Mesendoderm (in vitro differentiated cells): ENCODE measurements at regions not wholly inside any gene's neighbourhood (a gene's known extent, or its start where the extent isn't known, plus 50 kb on each side); places are given as distances from the start of the nearest gene placed in this dataset.

ENCODE experiments used
- DNase-seq: peaks from one replicate; pipeline ENCODE4 v3.0.0; 2013
- H2AK5ac ChIP-seq: 2 replicates; pipeline ENCODE4 v1.6.1; 2013; ENCODE audit warnings: low read length, inconsistent platforms
- H2BK120ac ChIP-seq: 2 replicates; pipeline ENCODE4 v1.6.1; 2013; ENCODE audit warnings: low read depth, mild to moderate bottlenecking, low read length, moderate library complexity, mixed read lengths
- H2BK15ac ChIP-seq: replicated peaks from 2 replicates; pipeline ENCODE4 v1.6.1; 2013; ENCODE audit warnings: low read depth, mild to moderate bottlenecking, moderate library complexity
- H2BK5ac ChIP-seq: 2 replicates; pipeline ENCODE4 v1.6.1; 2013; ENCODE audit warnings: low read length, inconsistent platforms
- H3K18ac ChIP-seq: 2 replicates; pipeline ENCODE4 v1.6.1; 2013; ENCODE audit warnings: mild to moderate bottlenecking, low read length, mixed read lengths
- H3K23ac ChIP-seq: one replicate; pipeline ENCODE4 v1.6.1; 2013; ENCODE audit warnings: low read length
- H3K27ac ChIP-seq: 2 replicates; pipeline ENCODE4 v1.5.1; 2013; ENCODE audit warnings: low read depth, mild to moderate bottlenecking, inconsistent platforms, low read length, moderate library complexity
- H3K27me3 ChIP-seq: 2 replicates; pipeline ENCODE4 v1.6.1; 2013; ENCODE audit warnings: low read length, control low read depth, mild to moderate bottlenecking, inconsistent platforms; ENCODE audit not compliant: insufficient read depth, poor library complexity
- H3K36me3 ChIP-seq: 2 replicates; pipeline ENCODE4 v1.6.1; 2013; ENCODE audit warnings: low read length, inconsistent platforms; ENCODE audit not compliant: control insufficient read depth, insufficient read depth
- H3K4ac ChIP-seq: one replicate; pipeline ENCODE4 v1.6.1; 2013; ENCODE audit warnings: low read depth, mild to moderate bottlenecking, low read length, moderate library complexity
- H3K4me1 ChIP-seq: 2 replicates; pipeline ENCODE4 v1.6.1; 2013; ENCODE audit warnings: low read depth, low read length, inconsistent platforms; ENCODE audit not compliant: control insufficient read depth
- H3K4me2 ChIP-seq: 2 replicates; pipeline ENCODE4 v1.6.1; 2013; ENCODE audit warnings: low read length
- H3K4me3 ChIP-seq: 2 replicates; pipeline ENCODE4 v1.5.1; 2013; ENCODE audit warnings: mild to moderate bottlenecking, low read length
- H3K56ac ChIP-seq: one replicate; pipeline ENCODE4 v1.6.1; 2013; ENCODE audit warnings: low read length
- H3K79me1 ChIP-seq: 2 replicates; pipeline ENCODE4 v1.6.1; 2013; ENCODE audit warnings: low read length, inconsistent platforms
- H3K79me2 ChIP-seq: 2 replicates; pipeline ENCODE4 v1.6.1; 2013; ENCODE audit warnings: mild to moderate bottlenecking, low read length; ENCODE audit not compliant: control insufficient read depth, insufficient read depth
- H3K9ac ChIP-seq: 2 replicates; pipeline ENCODE4 v1.6.1; 2013; ENCODE audit warnings: low read length, inconsistent platforms
- H4K5ac ChIP-seq: one replicate; pipeline ENCODE4 v1.6.1; 2013; ENCODE audit warnings: low read length
- H4K8ac ChIP-seq: one replicate; pipeline ENCODE4 v1.6.1; 2013; ENCODE audit warnings: low read depth, mild to moderate bottlenecking, control low read depth, low read length, moderate library complexity
- WGBS: extraction: QIAGEN DNeasy Blood & Tissue Kit; methylation state at CpG from one replicate; pipeline ENCODE4 v1.1.7; 2013; ENCODE audit warnings: low lambda C conversion rate, missing lambda C conversion rate; ENCODE audit not compliant: insufficient coverage; ENCODE audit errors: extremely low coverage; 5-methylcytosine and 5-hydroxymethylcytosine counted together

DNA sequence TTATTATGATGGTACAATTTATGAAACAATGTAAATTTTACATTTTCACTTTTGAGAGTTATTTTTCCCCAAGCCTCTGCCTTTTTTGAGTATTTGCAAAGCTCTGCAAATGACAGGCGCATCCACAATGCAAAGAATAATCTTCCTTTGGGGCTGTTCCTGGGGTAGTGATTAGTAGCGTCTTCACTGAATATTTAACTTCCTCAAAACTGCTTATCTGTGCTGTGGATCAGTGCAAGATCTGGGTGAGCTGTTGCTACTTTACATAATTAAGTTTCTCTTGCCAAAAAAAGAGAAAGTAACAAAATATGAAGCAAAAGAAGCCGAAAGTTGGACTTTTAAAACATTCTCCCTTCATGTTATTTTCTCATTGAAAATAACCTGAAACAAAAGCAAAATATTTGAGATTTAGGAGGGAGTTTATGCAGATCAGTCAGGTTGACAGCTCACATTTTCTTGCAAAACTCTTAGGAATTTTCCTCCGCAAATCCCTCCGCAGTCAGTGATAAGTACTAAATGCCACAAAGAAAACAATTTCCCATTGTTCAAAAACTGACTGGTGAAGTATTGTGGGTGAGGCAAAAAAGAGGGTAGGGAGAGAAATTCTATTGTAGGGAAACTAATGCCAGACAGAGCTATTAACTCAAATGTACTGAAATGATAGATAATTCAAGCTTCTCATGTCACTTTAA lies 276.4 kb upstream of the B3GALT2 start:
- Histone ChIP-seq H3K23ac (no peak overlapping the region), H4K8ac (no peak overlapping the region), H3K4me1 (peaks cover 8% of the 10 kb centered on the region), H3K79me2 (no peaks in the 10 kb centered on the region), H3K4me3 (no peak overlapping the region), H2BK5ac (no peak overlapping the region), H3K18ac (no peak overlapping the region), H3K4me2 (no peak overlapping the region), H2BK15ac (no peak overlapping the region), H4K5ac (no peak overlapping the region), H2BK120ac (no peak overlapping the region), H2AK5ac (no peak overlapping the region), H3K36me3 (no peaks in the 10 kb centered on the region), H3K9ac (no peak overlapping the region), H3K56ac (no peak overlapping the region), H3K27me3 (no peaks in the 10 kb centered on the region), H3K79me1 (no peaks in the 10 kb centered on the region), H3K4ac (no peak overlapping the region), H3K27ac (no peak overlapping the region)
- WGBS = no CpG with 5 or more reads among the region's 5 CpGs
- peak; percentile 87 for DNase-seq

DNA sequence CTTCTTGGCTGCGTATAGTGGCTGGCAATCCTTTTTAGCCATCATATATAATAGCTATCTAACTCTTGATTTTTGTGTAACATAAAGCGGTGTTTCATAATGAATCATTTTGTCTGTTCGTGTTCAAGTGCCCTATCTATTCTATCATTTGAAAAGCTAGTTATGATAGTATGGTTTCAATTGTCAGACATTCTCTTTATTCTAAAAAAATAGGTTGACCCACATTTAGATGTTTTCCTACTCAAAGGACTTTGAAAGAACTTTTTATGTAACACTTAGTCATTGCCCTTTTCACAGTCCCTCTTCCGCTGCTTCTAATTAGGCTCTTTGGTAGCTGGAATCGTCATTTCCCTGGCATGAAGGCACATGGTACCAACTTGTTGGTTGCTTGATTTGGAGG lies 272.2 kb upstream of the B3GALT2 start:
- Histone ChIP-seq H2BK120ac (no peak overlapping the region), H3K4ac (no peak overlapping the region), H4K5ac (no peak overlapping the region), H3K4me1 (peaks cover 8% of the 10 kb centered on the region), H3K9ac (no peak overlapping the region), H3K27me3 (no peaks in the 10 kb centered on the region), H3K79me2 (no peaks in the 10 kb centered on the region), H4K8ac (no peak overlapping the region), H2AK5ac (no peak overlapping the region), H2BK15ac (no peak overlapping the region), H3K79me1 (no peaks in the 10 kb centered on the region), H3K23ac (no peak overlapping the region), H2BK5ac (peak overlapping the region; percentile 23), H3K4me3 (no peak overlapping the region), H3K4me2 (no peak overlapping the region), H3K56ac (no peak overlapping the region), H3K27ac (no peak overlapping the region), H3K36me3 (no peaks in the 10 kb centered on the region), H3K18ac (no peak overlapping the region)
- WGBS = no CpG with 5 or more reads among the region's 5 CpGs
- no peak for DNase-seq

DNA sequence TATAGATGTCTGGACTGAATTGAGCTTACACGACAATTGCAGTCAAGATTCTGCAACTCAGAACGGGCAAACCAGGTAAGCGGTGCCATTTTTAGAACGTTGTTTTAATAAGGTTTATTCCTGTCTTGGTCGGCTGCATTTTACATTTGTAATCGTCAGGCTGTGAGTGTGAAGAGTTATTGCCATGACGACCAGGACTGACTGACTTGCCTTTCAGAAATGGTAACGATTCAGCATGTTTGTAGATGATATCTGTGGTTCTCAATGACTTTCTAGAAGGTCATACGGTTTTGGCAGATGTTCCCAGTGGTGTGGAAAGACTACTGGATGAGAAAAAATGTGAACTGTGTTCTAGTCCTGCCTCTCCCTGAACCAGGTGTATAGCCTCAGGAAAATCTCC lies 271.3 kb upstream of the B3GALT2 start:
- Histone ChIP-seq H3K79me1 (no peaks in the 10 kb centered on the region), H2BK5ac (no peak overlapping the region), H2BK120ac (no peak overlapping the region), H3K4me2 (no peak overlapping the region), H3K36me3 (no peaks in the 10 kb centered on the region), H4K5ac (no peak overlapping the region), H3K56ac (no peak overlapping the region), H2BK15ac (no peak overlapping the region), H3K4ac (no peak overlapping the region), H4K8ac (no peak overlapping the region), H3K23ac (no peak overlapping the region), H3K27ac (no peak overlapping the region), H3K4me1 (peaks cover 6% of the 10 kb centered on the region), H3K79me2 (no peaks in the 10 kb centered on the region), H3K18ac (no peak overlapping the region), H2AK5ac (no peak overlapping the region), H3K27me3 (no peaks in the 10 kb centered on the region), H3K9ac (no peak overlapping the region), H3K4me3 (no peak overlapping the region)
- WGBS = no CpG with 5 or more reads among the region's 9 CpGs
- DNase-seq = no peak

GRCh38 chr1:193456811-193457280 lies 270.4 kb upstream of the B3GALT2 start:
- no peak for DNase-seq
- Histone ChIP-seq H3K23ac (no peak overlapping the region), H3K4ac (no peak overlapping the region), H3K4me1 (peaks cover 6% of the 10 kb centered on the region), H3K27me3 (no peaks in the 10 kb centered on the region), H2AK5ac (no peak overlapping the region), H3K4me2 (no peak overlapping the region), H3K79me1 (no peaks in the 10 kb centered on the region), H2BK120ac (no peak overlapping the region), H2BK15ac (peak overlapping the region; percentile 23), H3K36me3 (no peaks in the 10 kb centered on the region), H4K5ac (no peak overlapping the region), H3K9ac (no peak overlapping the region), H3K79me2 (no peaks in the 10 kb centered on the region), H3K27ac (no peak overlapping the region), H2BK5ac (no peak overlapping the region), H3K56ac (no peak overlapping the region), H3K18ac (no peak overlapping the region), H4K8ac (no peak overlapping the region), H3K4me3 (no peak overlapping the region)
- no CpG with 5 or more reads among the region's 2 CpGs for WGBS

DNA sequence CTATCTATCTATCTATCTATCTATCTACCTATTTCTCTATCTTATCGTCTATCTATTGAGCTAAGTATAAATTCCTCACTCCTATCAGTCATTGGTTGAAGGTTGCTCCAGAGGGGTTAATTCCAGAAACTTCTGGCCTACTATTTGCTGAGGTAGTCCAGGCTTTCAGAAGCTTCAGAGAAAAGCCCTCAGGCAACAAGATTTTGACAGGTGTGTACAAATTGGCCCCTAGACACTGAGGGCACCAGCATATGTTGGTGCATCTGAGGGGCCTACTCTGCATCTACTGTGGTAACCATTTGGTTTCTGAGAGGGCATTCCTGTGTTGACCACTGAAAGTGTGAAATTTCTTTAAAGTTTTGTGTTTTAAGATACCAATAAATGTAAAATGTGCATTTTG lies 265.2 kb upstream of the B3GALT2 start:
- no peak overlapping the region for H2BK120ac ChIP-seq
- DNase-seq = no peak

DNA sequence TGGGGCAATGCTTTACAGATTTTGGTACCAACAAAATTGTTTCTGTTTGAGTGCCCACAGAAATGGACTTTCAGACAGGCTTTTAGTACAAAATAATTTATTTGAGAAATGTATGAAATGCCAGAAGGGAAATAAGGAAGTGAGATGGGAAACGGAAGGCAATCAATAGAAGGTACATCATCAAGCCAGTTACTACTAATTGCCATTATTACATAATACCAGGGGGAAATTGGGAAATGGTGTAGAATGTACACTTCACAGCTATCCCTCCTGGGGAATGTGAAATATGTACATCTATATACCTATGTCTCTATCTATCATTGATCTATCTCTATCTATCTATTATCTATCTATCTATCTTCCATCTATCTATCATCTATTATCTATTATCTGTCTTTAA lies 264.6 kb upstream of the B3GALT2 start:
- no CpG with 5 or more reads among the region's 1 CpG for WGBS
- no peak overlapping the region for H2BK15ac ChIP-seq
- H2AK5ac ChIP-seq = no peak overlapping the region
- no peaks in the 10 kb centered on the region for H3K79me1 ChIP-seq
- no peak overlapping the region for H2BK120ac ChIP-seq
- no peak overlapping the region for H3K27ac ChIP-seq
- H2BK5ac ChIP-seq = no peak overlapping the region
- no peak overlapping the region for H4K5ac ChIP-seq
- H3K36me3 ChIP-seq = no peaks in the 10 kb centered on the region
- no peak overlapping the region for H3K23ac ChIP-seq
- no peaks in the 10 kb centered on the region for H3K4me1 ChIP-seq
- no peak overlapping the region for H3K4ac ChIP-seq
- H4K8ac ChIP-seq = no peak overlapping the region
- no peaks in the 10 kb centered on the region for H3K79me2 ChIP-seq
- no peak for DNase-seq
- no peak overlapping the region for H3K4me3 ChIP-seq
- no peak overlapping the region for H3K56ac ChIP-seq
- no peak overlapping the region for H3K4me2 ChIP-seq
- no peak overlapping the region for H3K18ac ChIP-seq
- no peak overlapping the region for H3K9ac ChIP-seq
- no peaks in the 10 kb centered on the region for H3K27me3 ChIP-seq

More for the DNA sequence above, 265.2 kb upstream of the B3GALT2 start:
- no peaks in the 10 kb centered on the region for H3K27me3 ChIP-seq
- H4K8ac ChIP-seq = no peak overlapping the region
- no peak overlapping the region for H3K27ac ChIP-seq
- H2AK5ac ChIP-seq = no peak overlapping the region
- no peak overlapping the region for H3K18ac ChIP-seq
- no peak overlapping the region for H3K4ac ChIP-seq
- H3K79me2 ChIP-seq = no peaks in the 10 kb centered on the region
- 100% methylated on average over 1 of the region's 1 CpG for WGBS
- H3K23ac ChIP-seq = no peak overlapping the region
- no peaks in the 10 kb centered on the region for H3K36me3 ChIP-seq
- no peak overlapping the region for H3K9ac ChIP-seq
- no peak overlapping the region for H3K56ac ChIP-seq
- H2BK15ac ChIP-seq = no peak overlapping the region
- no peak overlapping the region for H2BK5ac ChIP-seq
- H3K4me2 ChIP-seq = no peak overlapping the region
- no peaks in the 10 kb centered on the region for H3K79me1 ChIP-seq
- no peaks in the 10 kb centered on the region for H3K4me1 ChIP-seq
- no peak overlapping the region for H3K4me3 ChIP-seq
- H4K5ac ChIP-seq = no peak overlapping the region
